ENCODE measurements at regions not wholly inside any gene's neighbourhood (a gene's known extent, or its start where the extent isn't known, plus 50 kb on each side); places are given as distances from the start of the nearest gene placed in this dataset.
"Not testable (repeated sequence)": the region's sequence is repeated elsewhere in the genome, so short reads cannot be mapped to it uniquely, and the experiment has no call there.

DNA sequence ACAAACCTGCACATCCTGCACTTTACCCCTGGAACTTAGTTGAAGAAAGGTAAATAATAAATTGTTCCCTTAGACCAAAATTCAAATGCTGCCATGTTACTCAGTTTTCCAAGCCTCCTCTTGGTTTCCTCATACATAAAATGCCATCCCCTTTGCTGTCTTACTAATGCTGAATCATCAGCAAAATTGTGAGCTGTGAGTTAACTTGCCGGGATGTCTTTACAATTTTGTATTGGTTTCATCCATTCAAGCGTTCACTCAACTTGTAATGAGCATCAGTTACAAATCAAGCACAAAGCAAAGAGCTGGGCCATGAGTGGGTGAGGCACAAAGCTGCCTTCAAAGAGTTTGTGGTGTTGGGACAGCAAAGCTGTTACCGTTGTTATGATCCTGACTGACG lies 395.8 kb upstream of the ZMIZ1 start:
- DNase-seq, result no peak

DNA sequence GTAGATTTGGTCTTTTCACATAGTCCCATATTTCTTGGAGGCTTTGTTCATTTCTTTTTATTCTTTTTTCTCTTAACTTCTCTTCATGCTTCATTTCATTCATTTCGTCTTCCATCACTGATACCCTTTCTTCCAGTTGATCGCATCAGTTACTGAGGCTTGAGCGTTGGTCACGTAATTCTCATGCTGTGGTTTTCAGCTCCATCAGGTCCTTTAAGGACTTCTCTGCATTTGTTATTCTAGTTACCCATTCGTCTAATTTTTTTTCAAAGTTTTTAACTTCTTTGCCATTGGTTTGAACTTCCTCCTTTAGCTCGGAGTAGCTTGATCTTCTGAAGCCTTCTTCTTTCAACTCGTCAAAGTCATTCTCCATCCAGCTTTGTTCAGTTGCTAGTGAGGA lies 387.6 kb upstream of the ZMIZ1 start:
- not testable (repeated sequence) for DNase-seq

DNA sequence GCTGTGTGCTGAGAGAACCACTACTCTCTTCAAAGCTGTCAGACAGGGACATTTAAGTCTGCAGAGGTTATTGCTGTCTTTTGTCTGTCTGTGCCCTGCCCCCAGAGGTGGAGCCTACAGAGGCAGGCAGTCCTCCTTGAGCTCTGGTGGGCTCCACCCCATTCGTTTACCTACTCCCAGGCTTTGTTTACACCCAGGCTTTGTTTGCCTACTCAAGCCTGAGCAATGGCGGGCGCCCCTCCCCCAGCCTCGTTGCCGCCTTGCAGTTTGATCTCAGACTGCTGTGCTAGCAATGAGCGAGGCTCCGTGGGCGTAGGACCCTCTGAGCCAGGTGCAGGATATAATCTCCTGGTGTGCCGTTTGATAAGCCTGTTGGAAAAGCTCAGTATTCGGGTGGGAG lies 386.8 kb upstream of the ZMIZ1 start:
- not testable (repeated sequence) for DNase-seq

DNA sequence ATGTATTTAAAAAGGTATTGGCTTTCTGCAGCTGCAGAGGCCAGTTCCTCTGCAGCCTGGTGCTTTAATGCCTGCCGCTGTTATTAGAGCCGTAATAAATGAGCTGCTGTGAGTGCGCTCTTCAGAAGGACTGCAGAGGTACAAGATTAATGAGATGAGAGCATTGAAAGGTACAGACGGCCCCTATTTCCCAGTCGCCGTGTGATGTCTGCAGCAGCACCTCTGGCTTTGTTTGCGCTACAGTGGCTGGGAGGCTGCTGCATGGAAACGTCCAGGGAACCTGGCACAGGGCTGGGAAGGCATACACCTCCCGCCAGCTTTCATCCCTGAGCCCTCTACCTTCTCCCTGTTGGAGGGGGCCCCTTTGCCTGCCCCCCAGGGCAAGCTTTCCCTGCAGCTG lies 383.8 kb upstream of the ZMIZ1 start:
- no peak for DNase-seq

DNA sequence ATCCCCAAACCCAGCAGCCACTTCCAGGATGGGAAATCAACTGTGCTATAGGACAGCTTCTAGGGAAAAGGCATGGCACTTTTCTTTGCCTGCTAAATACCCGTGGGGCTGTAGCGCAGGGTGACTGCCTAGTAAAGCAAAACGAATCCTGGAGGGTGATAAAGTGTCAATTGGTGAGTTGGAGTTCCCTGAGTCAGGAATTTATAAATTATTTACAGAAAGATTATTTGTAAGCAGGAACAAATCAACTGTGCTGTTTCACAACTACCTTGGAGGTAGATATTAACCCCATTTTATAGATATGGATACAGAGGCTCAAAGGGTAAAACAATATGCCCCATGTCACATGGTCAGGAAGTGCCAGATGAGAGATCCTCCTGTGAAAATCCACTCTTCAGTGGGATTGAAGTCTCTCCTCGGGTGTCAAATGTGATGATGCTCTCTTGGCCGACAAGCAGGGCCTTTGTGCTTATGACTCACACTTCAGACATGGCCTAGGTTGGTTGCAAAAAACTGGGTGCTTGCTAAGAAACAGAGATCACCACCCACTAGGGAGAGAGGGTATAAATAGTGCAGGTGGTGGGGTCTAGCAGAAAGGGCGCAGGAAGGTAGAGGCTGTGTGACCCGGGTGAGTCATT lies 383.2 kb upstream of the ZMIZ1 start:
- DNase-seq, result no peak

DNA sequence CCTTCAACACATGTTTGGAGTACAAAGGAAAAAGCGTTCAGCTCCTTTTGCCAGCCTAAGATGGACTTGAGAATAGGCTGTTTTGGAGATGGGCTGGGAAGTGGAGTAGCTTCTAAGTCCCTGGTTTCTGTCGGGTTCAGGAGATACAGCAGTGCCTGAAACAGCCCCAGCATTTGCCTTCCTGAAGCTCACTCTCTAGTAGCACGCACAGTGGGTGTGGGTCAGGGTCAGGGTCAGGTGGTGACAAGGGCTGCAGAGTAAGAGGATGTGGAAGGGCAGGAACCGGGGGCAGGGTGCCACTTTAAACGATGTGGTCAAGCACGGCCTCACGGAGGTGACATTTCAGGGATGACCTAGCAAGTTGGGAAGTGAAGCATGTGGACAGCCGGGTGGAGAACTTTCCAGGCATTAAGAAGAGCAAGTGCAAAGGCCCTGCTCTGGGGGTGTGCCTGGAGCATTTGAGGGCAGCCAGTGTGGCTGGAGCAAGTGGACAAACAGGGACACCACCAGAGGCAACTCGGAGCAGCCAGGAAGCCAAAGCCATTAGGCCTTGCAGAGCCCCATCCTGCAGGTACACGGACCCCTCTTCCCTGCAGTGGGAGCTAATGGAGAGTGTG lies 382.2 kb upstream of the ZMIZ1 start:
- DNase-seq, result no peak

DNA sequence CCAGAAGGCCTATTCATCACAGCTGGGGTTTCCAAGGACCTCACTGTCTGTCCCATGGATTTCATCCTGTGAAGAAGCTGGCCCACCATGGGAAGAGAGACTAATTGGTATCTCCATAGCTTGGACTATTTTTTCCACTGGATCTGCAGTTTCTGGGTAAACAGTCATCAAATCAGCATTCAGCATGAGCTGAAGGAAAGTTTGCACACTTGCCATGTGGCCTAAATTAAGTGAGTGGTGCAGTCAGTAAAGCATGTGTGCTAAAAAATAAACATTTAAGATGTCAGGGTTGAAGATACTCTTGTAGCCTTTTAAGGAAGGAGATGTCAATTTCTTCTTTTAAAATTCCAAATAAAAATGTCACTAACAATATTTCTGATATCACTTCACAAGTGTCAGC lies 381.1 kb upstream of the ZMIZ1 start:
- no peak for DNase-seq

DNA sequence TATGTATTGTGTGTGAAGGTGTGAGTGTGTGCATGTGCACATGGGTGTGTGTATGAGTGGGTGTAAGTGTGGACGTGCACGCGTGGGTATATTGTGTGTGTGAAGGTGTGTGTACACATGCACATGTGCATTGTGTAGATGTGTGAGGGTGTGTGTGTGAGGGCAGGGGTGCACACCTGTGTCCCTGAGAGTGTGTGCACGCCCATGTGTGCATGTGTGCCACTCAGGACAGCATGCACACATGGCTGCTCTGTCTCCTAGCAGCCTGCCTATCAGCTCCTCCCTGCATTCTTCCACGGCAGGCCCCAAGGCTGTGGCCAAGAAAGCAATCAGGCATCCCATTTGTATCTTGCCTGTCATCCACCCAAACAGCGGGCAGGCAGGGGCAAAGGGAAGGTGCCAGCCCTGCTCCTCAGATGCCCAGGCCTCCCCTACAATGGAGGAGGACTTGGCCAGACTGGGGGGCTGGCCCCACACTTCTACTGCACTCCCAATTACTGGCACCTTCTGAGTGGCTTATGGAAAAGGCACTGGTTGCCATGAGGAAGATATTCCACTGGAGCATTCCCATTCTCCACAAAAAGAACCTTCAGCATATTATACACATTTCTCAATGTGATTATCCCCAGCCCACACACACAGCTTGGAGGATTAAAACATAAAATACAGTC lies 380.4 kb upstream of the ZMIZ1 start:
- peak; percentile 51 for DNase-seq

DNA sequence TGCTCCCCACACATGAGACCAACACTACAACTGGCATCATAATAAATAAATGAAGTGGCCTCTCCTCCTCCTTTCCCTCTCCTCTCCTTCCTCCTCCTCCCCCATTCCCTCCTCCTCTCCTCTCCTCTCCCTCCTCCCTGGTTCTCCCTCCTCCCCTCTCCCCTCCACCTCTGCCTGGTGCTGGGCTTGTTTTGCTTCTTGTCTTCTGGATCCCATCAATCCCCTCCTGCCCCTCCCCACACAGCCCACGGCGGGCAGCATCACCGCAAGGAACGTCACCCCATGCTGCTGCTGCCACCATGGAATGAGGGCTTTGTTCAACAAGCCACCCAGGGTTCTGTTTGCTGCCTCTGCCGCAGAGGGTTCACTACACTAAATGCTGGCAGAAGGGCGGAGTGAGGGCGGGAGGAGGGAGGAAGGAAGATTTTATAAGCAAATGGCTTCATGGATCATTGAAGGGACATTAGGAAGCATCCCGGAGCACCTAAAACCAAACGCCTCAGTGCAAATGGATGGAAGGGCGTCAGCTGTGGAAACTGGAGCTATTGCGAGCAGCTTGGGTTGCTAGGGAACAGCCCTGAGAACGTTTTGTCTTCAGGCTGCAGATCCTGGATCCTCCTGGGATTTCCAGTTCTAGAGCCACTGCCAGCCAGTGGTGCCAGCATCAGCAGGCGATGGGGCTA lies 379.7 kb upstream of the ZMIZ1 start:
- DNase-seq, result peak; percentile 89

DNA sequence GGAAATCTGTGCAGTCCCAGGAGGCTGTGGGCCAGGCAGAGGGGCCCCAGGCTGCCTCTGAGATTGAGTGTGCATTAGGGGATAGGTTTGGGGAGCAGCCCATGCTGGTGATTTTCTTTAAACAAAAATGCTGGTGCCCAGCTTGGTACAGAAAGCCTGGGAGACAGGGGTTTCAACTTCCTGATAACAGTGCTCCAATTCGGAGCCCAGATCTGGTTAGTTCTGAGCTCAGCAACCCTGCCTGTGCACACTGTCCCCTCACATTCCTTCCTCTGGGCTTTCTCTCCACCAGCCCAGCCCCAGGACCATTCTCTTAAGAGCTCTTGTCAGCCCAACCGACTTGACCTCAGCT lies 379.2 kb upstream of the ZMIZ1 start:
- no peak for DNase-seq

DNA sequence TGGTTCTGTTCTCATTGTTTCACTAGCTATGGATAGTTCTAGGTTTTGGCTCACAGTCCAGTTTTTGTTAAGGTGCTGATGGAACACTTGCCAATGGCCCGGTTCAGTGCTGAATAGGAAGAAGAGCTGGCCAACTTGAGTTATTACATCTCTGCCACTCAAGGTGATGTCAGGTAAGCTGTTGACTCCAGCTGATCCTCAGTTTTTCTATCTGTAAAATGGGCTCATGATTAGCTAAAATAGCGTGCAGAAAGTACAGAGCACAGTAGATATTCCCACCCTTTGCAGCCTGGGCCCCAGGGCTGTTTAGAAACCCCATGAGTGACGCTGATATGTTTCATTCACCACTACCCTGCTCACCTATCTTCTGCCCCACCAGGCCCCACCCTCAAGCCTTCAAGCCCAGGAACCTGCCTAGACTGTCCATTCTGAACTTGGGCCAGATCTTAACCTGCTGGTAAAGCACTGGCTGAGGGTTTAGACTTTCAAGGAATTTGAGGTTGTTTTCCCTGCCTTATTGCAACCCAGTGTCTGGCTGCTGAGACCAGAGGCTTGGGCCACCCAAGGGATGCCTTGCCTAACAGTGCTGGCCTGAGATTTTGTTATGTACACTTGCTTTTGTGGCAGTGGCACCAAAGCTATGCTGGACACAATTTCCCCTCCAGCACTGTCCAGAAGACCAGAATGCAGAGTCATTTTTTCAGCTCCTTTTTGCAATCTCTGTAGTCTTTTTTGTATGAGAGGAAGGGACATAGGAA lies 378.2 kb upstream of the ZMIZ1 start:
- no peak for DNase-seq

DNA sequence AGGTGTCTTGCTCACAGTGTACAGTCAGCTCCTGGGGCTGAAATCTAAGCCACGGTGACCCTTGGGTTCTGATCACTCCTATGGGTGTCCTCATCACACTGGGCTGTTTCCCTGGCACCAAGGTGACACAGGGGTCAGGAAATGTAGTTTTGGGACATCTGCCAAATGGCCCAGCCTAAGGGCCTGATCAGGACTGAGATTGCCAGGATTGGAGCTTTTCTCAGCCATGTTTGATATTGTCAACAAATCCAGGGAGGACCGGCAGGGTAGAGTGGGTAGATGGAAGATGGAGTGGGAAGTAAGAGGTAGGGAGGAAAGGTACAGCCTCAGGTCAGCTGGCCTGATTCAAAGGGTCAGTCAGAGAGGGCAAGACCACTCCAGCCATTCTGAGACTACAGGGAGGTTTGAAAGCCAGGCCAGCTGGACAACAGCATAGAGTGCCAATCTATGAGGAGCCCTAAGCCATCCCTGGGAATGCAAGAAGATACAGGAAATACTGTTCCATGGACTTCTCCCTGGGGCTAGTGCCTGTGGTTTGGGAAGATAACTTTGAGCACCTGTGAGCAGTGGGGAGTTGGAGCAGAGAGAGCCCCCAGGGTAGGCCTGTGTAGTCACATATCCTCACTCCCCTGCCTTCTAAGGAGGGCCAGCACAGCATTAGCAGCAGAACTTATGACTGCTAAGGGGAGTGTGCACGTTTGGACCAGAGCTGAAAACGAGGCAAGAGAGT lies 377.3 kb upstream of the ZMIZ1 start:
- DNase-seq, result no peak

DNA sequence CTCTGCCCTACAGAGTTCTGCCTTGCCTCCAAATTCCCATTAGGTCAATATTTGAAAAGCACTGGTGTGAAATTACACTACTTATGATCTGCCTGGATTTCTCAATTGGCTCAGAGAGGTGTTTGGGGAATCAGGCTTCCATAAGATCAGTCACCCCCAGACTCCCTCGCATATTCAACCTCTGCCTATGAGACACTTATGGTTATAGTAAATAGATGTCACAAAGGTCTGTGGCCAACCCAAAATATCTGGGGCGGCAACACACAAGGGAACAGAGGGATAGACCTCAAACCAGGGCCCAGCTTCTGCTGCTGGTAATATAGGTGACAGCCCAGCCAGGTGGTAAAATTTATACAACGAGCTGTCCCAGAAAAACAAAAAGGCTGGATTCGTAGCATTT lies 376.7 kb upstream of the ZMIZ1 start:
- DNase-seq, result no peak

DNA sequence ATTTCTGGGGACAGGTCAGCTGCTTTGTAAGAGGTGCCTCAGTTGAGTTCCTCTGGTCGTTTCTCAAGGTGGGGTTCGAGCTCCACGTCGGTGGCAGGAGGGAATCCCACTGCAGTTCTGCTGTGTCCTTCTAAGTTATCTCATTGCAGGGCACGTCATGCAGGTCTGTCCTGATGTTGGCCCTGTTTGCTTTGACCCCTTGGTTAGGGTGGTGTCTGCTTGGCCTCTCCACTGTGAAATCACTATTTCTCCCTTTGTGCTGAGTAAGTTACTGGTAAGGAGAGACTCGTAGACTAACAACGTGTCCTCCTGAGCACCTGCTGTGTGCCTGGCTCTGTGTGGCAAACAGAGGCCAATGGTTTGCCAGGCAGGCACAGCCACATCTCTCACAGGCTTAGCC lies 372.9 kb upstream of the ZMIZ1 start:
- no peak for DNase-seq

DNA sequence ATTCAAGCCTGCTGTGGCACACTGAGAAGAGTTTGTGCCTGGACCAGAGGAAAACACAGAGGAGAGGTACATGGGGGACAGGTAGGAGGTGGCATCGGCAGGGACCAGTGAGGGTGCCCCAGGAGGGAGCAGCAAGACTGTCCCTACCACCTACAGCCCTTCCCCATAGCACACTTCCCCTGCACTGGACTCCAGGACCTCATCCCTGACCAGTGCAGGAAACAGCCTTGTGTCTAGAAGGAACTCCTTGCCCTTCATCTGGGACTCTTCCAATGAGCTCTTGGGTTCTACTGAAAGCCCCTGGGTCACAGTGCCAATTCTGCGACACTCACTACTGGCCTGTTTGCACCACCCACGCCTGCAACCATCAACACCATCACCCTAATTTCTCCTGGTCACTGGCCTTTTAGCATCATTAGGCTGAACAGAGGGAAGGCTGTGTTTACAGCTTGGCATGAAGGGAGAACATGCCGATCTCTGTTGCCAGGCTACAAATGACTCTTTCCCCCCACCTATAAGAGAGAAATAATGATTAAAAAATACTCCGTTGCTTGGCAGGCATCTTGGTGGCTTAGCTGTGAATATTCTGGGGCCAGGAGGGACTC lies 371.9 kb upstream of the ZMIZ1 start:
- peak; percentile 8 for DNase-seq

DNA sequence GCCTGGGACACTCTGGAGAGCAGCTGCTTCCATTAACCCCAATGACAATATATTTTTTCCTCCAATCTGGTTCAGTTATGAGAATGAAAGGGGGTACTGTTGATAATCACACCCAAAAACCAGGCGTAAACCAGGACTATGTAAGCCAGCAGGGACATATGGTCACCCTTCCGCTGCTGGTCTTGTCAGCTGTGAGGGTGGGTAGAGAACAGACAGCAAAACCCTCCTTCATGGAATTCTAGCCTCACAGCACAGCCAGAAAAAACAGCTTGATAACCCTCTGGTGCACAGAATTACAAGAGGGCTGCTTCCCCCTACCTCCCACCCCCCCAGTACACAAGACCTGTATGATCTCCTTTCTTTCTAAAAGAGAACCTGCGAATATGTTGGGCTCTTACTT lies 368.8 kb upstream of the ZMIZ1 start:
- no peak for DNase-seq

DNA sequence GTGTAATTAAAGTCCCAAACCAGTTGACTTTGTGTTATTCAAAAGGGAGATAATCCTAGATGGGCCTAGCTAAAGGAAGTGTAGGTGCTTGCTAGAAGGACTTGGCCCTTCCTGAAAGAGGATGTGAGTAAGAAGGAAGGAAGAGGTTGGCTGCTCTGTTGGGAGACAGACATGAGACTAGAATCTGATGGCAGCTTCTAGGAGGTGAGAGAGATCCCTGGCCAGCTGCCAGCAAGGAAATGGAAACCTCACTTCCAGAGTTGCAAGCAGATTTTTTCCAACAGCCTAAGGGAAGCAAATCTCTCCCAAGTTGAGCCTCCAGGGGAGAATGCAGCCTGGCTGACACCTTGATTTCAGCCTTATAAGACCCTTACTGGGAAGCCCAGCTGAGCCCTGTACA lies 368.4 kb upstream of the ZMIZ1 start:
- no peak for DNase-seq

DNA sequence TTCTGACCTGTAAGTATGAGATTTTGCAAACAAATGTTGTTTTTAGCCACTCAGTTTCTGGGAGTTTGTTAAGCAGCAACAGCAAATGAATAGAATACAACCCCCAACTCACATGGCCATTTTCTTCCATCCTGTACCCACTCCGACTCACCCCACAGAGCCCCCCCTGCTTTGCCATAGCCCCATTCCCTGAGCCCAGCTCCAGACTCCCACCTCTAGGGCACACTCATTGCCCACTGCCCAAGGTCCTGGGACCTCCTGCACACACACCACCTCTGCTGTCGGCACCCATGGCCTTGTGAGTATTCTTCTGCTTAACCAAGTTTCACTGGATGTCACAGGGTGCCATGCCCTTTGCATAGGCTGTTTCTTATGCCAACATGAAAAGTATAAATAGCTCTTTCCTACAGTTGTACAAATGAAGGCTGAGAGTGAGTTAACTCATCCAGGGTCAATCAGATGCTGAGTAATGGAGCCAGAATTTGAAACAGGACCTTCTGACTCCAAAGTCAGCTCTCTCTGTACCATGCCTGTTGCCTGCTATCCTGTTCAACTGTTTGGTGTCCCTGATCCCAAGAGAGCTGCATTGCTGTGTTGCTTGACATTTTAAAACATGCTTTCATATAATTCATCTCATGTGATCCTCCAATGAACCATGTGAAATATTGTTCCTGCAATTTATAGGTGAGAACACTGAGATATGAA lies 367.8 kb upstream of the ZMIZ1 start:
- no peak for DNase-seq

DNA sequence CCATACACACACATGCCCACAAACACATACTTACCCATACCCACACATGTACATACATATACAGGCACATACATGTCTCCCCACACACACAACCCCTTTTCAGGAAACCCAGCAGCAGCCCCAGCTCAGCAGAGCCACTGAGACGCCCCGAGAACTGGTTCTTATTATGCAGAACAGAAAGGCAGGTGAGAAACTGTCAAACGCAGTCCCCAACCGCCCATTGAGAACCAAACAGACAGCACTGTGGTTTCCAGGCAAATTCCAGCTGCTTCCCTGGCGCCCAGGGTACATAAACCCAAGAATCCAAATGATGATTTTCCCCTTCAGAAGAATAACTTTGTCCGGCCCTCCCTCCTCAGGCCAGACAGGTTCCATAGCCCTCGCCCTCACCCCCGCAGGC lies 366.6 kb upstream of the ZMIZ1 start:
- no peak for DNase-seq

DNA sequence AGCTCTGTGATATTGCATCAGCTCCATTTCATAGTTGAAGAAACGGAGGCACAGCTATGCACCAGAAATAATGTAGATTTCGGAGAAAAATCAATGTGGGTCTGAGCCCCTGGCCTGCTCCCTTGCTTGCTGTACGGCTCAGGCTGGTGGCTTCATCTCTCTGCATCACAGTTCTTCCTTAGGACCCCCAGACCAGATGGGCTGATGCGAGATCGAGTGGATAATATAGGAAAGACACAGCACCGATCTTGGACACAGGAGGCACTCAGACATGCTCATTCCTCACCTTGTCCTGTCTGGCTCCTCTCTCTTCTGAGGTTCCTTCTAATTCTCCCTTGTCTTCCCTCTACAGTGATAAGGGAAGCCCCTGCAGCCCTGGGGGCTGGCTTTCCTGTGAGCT lies 365.9 kb upstream of the ZMIZ1 start:
- DNase-seq, result no peak

DNA sequence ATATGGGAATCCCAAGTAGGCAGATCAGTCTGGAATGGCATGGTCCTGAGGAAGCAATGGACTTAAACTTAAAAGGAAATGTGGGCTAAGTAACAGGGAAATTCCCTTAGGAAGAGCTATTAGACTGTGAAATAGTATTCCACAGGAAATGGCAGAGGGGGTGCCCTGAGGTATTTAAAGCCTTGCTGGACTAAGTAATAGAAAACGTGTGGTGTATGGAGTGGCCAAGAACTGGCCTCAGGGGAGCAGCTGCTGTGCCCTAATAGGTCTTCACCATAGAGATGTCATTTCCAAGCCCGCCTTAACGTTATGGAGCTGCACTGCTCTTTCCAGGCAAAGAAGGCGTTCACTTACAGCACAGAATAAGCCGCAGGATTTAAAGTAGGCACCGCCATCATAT lies 365.2 kb upstream of the ZMIZ1 start:
- no peak for DNase-seq

DNA sequence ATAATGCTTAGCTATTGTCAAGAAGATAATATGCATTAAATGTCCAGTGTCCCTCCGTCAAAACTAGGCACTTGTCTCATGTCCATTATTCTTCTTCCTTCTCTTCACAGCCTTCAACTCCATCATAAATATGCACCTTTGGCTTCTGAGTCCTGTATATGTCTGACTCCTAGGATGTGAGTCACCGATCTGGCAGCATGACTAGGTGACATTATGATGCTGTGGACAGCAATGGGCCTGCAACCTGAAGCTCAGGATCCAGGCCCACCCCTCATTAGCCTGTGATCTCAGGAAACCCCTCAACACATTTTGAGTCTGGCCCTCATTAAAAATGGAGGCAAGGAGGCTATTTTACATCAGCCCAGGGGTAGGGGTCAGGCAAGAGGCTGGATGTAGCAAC lies 362.5 kb upstream of the ZMIZ1 start:
- no peak for DNase-seq
